Left lung (tissue), 4 donors: ENCODE measurements at regions not wholly inside any gene's neighbourhood (a gene's known extent, or its start where the extent isn't known, plus 50 kb on each side); places are given as distances from the start of the nearest gene placed in this dataset.

Source experiments
- ATAC-seq: fragments of 200-7000 bp; cut with Tn5 transposase; one replicate; pipeline ENCODE4 v1.9.1; 2020; ENCODE audit warnings: moderate library complexity
- DNase-seq, 4 donors: peaks; one replicate each; pipeline ENCODE4 v3.0.0-alpha.2; 2013 to 2020
- H3K27ac ChIP-seq, 2 donors: fragments of 200-600 bp; sonication (generic) in 1 of 2; one replicate each; pipeline versions ENCODE4 v1.5.0 to v1.8.0; 2020 to 2021
- H3K27me3 ChIP-seq, 2 donors: fragments of 200-600 bp; sonication (generic) in 1 of 2; one replicate each; pipeline versions ENCODE4 v1.5.0 to v1.8.0; 2020 to 2021
- H3K36me3 ChIP-seq, 2 donors: fragments of 200-600 bp; sonication (generic) in 1 of 2; one replicate each; pipeline versions ENCODE4 v1.5.0 to v1.8.0; 2020 to 2021
- H3K4me1 ChIP-seq, 2 donors: fragments of 200-600 bp; one replicate each; pipeline ENCODE4 v1.8.0; 2021
- H3K4me3 ChIP-seq, 2 donors: fragments of 200-600 bp; sonication (generic) in 1 of 2; one replicate each; pipeline versions ENCODE4 v1.5.0 to v1.8.0; 2020 to 2021; ENCODE audit warnings: mild to moderate bottlenecking in 1 of 2
- H3K9me3 ChIP-seq, 2 donors: fragments of 200-600 bp; sonication (generic) in 1 of 2; one replicate each; pipeline versions ENCODE4 v1.5.0 to v1.8.0; 2020 to 2021
- CTCF ChIP-seq, 2 donors: fragments of 200-600 bp; sonication (generic) in 1 of 2; IDR thresholded peaks; one replicate each; pipeline versions ENCODE4 v1.5.0 to v1.8.0; 2021; ENCODE audit warnings: antibody characterized with exemption in 2 of 2
- intact Hi-C, 2 donors: fragments of 100-400 bp; cut with DNase I; formaldehyde crosslinking; loops; one replicate each; pipeline versions ENCODE4 v1.11.2 to v1.14.2; 2022
- donor health status: DM: no; HTN: yes; CAD: no.
- donor health status: DM: no; HTN: no; CAD: no.

GRCh38 chr5:97601651-97602050, 418.6 kb upstream of the RIOK2 start:
- no peaks in the 10 kb centered on the region for H3K36me3 ChIP-seq
- no peaks in the 10 kb centered on the region for H3K4me1 ChIP-seq
- H3K27ac ChIP-seq = no peak overlapping the region
- TF ChIP-seq CTCF (IDR thresholded peaks at IDR 0.05) = no peak
- no peak overlapping the region for H3K4me3 ChIP-seq
- H3K9me3 ChIP-seq = peaks cover 6 to 56% of the 10 kb centered on the region in 2 donors
- intact Hi-C loops = no loop called here
- ATAC-seq (no peak), DNase-seq (no peak)
- H3K27me3 ChIP-seq = no peaks in the 10 kb centered on the region

- peaks cover 0 to 8% of the 10 kb centered on the region in 2 donors for H3K9me3 ChIP-seq
- ATAC-seq (no peak), DNase-seq (no peak)
- no peaks in the 10 kb centered on the region for H3K27me3 ChIP-seq
- no peak overlapping the region for H3K4me3 ChIP-seq
- H3K36me3 ChIP-seq = no peaks in the 10 kb centered on the region
- no peak for TF ChIP-seq CTCF (IDR thresholded peaks at IDR 0.05)
- no peak overlapping the region for H3K27ac ChIP-seq
- no peaks in the 10 kb centered on the region for H3K4me1 ChIP-seq
- intact Hi-C loops = no loop called here
Measured at GRCh38 chr5:97606531-97606930, 423.5 kb upstream of the RIOK2 start.

GRCh38 chr5:97608501-97608900, 425.5 kb upstream of the RIOK2 start:
- intact Hi-C loops = no loop called here
- Histone ChIP-seq H3K9me3 (peaks cover 0 to 3% of the 10 kb centered on the region in 2 donors), H3K36me3 (no peaks in the 10 kb centered on the region), H3K4me3 (no peak overlapping the region), H3K27ac (no peak overlapping the region), H3K27me3 (no peaks in the 10 kb centered on the region), H3K4me1 (no peaks in the 10 kb centered on the region)
- ATAC-seq (no peak), DNase-seq (no peak)
- TF ChIP-seq CTCF (IDR thresholded peaks at IDR 0.05) = no peak

GRCh38 chr5:97618721-97619120, 435.7 kb upstream of the RIOK2 start:
- H3K27ac ChIP-seq = no peak overlapping the region
- no peak overlapping the region for H3K4me3 ChIP-seq
- no peaks in the 10 kb centered on the region for H3K36me3 ChIP-seq
- ATAC-seq = no peak
- no peaks in the 10 kb centered on the region for H3K4me1 ChIP-seq
- intact Hi-C loops = no loop called here
- DNase-seq = no peak
- peaks cover 0 to 13% of the 10 kb centered on the region in 2 donors for H3K9me3 ChIP-seq
- TF ChIP-seq CTCF (IDR thresholded peaks at IDR 0.05) = no peak
- H3K27me3 ChIP-seq = no peaks in the 10 kb centered on the region

- Histone ChIP-seq H3K4me1 (no peaks in the 10 kb centered on the region), H3K27ac (no peak overlapping the region), H3K9me3 (peaks cover 0 to 15% of the 10 kb centered on the region in 2 donors), H3K36me3 (no peaks in the 10 kb centered on the region), H3K4me3 (no peak overlapping the region), H3K27me3 (no peaks in the 10 kb centered on the region)
- intact Hi-C loops = no loop called here
- DNase-seq (no peak), ATAC-seq (no peak)
- TF ChIP-seq CTCF (IDR thresholded peaks at IDR 0.05) = no peak
Measured at GRCh38 chr5:97623441-97623840, 440.4 kb upstream of the RIOK2 start.
